GM18511 (cell line): ENCODE measurements at regions not wholly inside any gene's neighbourhood (a gene's known extent, or its start where the extent isn't known, plus 50 kb on each side); places are given as distances from the start of the nearest gene placed in this dataset.

ENCODE experiments used
- ATAC-seq: cut with Tn5 transposase; IDR thresholded peaks from one replicate; pipeline ENCODE4 v1.9.1; 2021; ENCODE audit warnings: mild to moderate bottlenecking, moderate library complexity; ENCODE audit not compliant: unreplicated experiment

DNA sequence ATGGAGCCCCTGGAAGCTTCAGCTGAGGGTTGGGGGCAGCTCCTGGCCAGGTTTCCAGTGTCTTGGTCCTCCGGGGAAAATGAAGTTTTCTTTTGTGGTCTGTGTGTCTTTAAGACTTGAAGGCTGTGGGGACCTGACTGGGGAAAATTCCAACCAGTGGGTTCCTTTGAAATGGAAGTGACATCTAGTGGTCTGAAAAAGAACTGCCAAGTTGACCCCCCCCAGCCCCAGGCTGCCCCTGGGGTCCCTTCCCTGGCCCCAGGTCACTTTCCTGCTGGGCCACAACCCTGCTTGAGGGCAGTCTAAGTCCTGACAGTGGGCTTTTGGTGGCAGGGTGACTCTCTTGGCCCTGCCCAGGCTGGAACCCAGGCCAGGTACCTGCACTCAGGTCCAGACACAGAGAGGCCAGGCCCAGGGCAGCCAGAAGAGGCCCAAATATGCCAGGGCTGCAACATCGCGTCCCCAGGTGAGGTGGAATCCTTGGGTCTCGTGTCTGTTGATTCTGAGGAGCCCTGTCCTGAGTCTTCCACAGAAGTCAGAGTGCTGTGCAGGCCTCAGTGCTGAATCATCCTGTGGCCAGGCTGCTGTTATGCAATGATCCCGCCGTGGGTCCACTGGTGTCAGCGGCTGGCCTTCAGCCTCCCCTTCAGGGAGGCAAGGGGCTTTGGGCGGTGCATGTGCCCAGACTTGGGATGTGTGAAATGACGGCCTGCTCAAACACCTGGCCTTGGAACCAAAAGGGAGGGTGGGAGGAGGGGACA is 68.4 kb downstream of the VEGFA start:
- no peak for ATAC-seq

DNA sequence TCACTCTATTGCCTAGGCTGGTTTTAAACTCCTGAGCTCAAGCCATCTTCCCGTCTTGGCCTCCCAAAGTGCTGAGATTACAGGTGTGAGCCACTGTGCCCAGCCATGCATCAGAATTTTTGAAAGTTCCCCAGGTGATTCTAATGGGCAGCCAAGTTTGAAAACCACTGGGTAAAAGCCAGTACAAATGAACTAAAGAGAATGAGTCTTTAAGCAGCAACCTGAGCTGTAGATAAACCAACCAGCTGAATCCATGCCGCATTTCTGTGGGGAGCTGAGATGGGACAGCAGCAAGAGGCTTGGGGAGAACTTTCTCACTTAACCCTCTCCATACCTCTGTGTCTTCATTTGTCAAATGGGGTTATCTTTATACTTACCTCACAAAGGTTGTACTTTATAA is 67.5 kb downstream of the VEGFA start:
- ATAC-seq: no peak

DNA sequence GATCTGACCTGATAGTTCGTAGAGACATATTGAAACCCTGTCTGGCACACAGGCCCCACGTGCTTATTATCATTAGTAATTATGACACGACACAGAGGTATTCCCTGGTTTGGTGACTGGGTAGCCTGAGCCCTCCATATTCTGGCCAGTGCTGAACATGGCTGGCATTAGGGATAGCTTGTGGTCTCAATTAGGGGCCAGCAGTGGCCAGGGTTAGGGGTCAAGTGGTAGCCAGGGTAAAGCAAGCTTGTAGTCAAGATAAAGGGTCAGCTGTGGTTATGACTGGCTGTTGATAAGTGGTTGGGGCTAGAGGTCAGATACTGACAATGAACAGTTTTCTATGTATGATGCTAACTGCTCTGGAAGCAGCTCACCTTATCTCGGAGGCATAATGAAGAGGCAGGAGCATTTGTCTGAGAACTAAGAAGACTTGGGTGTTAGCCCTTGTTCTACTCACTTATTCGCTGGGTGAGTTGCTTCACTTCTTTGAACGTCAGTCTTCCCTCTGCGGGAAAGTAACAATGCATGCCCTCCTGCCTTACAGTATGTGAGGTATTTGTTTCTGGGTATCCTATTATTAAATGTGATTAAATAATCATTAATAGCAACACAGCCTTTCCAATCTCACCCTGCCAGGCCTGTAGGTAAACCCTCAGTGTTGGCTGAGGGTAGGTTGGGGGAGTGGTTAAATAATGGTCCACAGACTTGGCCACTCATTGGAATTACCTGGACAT is 66.7 kb downstream of the VEGFA start:
- ATAC-seq: no peak
